ENCODE measurements at regions not wholly inside any gene's neighbourhood (a gene's known extent, or its start where the extent isn't known, plus 50 kb on each side); places are given as distances from the start of the nearest gene placed in this dataset.

DNA sequence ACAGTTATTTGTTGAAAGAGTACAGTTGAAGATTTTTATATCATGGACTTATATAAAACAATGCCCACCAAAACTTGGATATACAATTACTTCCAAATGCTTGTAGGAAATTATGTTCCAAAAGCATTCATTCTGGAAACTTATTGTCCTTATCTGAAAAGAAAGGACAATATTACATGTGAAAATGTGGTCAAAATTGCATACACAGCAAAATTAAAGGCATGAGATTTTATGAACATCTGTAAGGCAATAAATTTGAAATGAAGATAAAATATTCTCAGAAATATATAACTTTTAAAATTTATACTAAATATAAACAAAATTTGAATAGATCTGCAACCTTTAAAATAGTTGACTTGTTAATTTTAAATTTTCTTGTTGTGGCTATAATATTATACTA lies 1173.8 kb downstream of the NLGN4X start:
- TF ChIP-seq, protein P1, sequence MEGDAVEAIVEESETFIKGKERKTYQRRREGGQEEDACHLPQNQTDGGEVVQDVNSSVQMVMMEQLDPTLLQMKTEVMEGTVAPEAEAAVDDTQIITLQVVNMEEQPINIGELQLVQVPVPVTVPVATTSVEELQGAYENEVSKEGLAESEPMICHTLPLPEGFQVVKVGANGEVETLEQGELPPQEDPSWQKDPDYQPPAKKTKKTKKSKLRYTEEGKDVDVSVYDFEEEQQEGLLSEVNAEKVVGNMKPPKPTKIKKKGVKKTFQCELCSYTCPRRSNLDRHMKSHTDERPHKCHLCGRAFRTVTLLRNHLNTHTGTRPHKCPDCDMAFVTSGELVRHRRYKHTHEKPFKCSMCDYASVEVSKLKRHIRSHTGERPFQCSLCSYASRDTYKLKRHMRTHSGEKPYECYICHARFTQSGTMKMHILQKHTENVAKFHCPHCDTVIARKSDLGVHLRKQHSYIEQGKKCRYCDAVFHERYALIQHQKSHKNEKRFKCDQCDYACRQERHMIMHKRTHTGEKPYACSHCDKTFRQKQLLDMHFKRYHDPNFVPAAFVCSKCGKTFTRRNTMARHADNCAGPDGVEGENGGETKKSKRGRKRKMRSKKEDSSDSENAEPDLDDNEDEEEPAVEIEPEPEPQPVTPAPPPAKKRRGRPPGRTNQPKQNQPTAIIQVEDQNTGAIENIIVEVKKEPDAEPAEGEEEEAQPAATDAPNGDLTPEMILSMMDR (IDR thresholded peaks at IDR 0.05; ENCODE audit: low read depth, low read length), result no peak
- no peak for TF ChIP-seq POLR2A (IDR thresholded peaks at IDR 0.05; ENCODE audit: extremely low read depth, insufficient read length)
- TF ChIP-seq MYC (IDR thresholded peaks at IDR 0.05; ENCODE audit: low read depth, low read length), result no peak
- TF ChIP-seq MAX (IDR thresholded peaks at IDR 0.05; ENCODE audit: low read depth, low read length), result no peak
